ENCODE measurements at regions not wholly inside any gene's neighbourhood (a gene's known extent, or its start where the extent isn't known, plus 50 kb on each side); places are given as distances from the start of the nearest gene placed in this dataset.

- TF ChIP-seq CTCF (IDR thresholded peaks at IDR 0.05) (no peak), POLR2A (IDR thresholded peaks at IDR 0.05) (no peak)
These were observed 290.2 kb upstream of the GHITM start for GRCh38 chr10:83849150-83849549.

All from heart left ventricle (tissue), 13 donors.